Liver (tissue), 8 donors: ENCODE measurements at regions not wholly inside any gene's neighbourhood (a gene's known extent, or its start where the extent isn't known, plus 50 kb on each side); places are given as distances from the start of the nearest gene placed in this dataset.

Experiments
- DNase-seq: peaks from one replicate; pipeline ENCODE4 v3.0.0-alpha.2; 2017; ENCODE audit warnings: low spot score
- H3K27ac ChIP-seq, 2 donors: one replicate each; pipeline ENCODE4 v1.7.0; 2013; ENCODE audit warnings: inconsistent platforms in 2 of 2, low read length in 2 of 2, control low read depth in 1 of 2, low read depth in 1 of 2, mild to moderate bottlenecking in 1 of 2
- H3K27me3 ChIP-seq, 4 donors: one replicate each; pipeline versions ENCODE4 v1.6.1 to v1.7.0; 2013; ENCODE audit warnings: low read length in 3 of 4, inconsistent platforms in 1 of 4, mild to moderate bottlenecking in 1 of 4, moderate library complexity in 1 of 4; ENCODE audit not compliant: control insufficient read depth in 4 of 4, insufficient read depth in 4 of 4
- H3K36me3 ChIP-seq, 4 donors: one replicate each; pipeline versions ENCODE4 v1.6.1 to v1.7.0; 2013; ENCODE audit warnings: low read length in 3 of 4, mild to moderate bottlenecking in 3 of 4, low read depth in 1 of 4, moderate library complexity in 1 of 4; ENCODE audit not compliant: control insufficient read depth in 4 of 4, insufficient read depth in 3 of 4
- H3K4me1 ChIP-seq, 4 donors: one replicate each; pipeline versions ENCODE4 v1.6.1 to v1.7.0; 2013; ENCODE audit warnings: low read length in 3 of 4, mild to moderate bottlenecking in 3 of 4, moderate library complexity in 1 of 4; ENCODE audit not compliant: control insufficient read depth in 4 of 4, insufficient read depth in 4 of 4
- H3K4me3 ChIP-seq, 3 donors: one replicate each; pipeline versions ENCODE4 v1.6.1 to v1.7.0; 2013; ENCODE audit warnings: low read length in 3 of 3, control low read depth in 1 of 3, low read depth in 1 of 3, mild to moderate bottlenecking in 1 of 3
- H3K9ac ChIP-seq, 2 donors: one replicate each; pipeline ENCODE4 v1.7.0; 2013; ENCODE audit warnings: low read length in 2 of 2, mild to moderate bottlenecking in 2 of 2, moderate library complexity in 2 of 2, control low read depth in 1 of 2, low read depth in 1 of 2
- H3K9me3 ChIP-seq, 4 donors: one replicate each; pipeline versions ENCODE4 v1.6.1 to v1.7.0; 2013; ENCODE audit warnings: low read length in 3 of 4; ENCODE audit not compliant: control insufficient read depth in 4 of 4
- EGR1 ChIP-seq, 2 donors: IDR thresholded peaks; 2 replicates each; pipeline ENCODE4 v1.6.1; 2016 to 2018; ENCODE audit warnings: antibody characterized with exemption in 2 of 2, low read depth in 2 of 2
- FOXA1 ChIP-seq: IDR thresholded peaks from 2 replicates; pipeline ENCODE4 v1.6.1; 2016; ENCODE audit warnings: antibody characterized with exemption
- NR2F2 ChIP-seq: IDR thresholded peaks from 2 replicates; pipeline ENCODE4 v1.6.1; 2016; ENCODE audit warnings: antibody characterized with exemption
- RAD21 ChIP-seq, 2 donors: IDR thresholded peaks; 2 replicates each; pipeline ENCODE4 v1.6.1; 2016; ENCODE audit warnings: antibody characterized with exemption in 2 of 2, mild to moderate bottlenecking in 2 of 2
- REST ChIP-seq: IDR thresholded peaks from 2 replicates; pipeline ENCODE4 v1.6.1; 2016; ENCODE audit warnings: antibody characterized with exemption, mild to moderate bottlenecking
- TAF1 ChIP-seq: conservative IDR thresholded peaks from 2 replicates; pipeline ENCODE4 v1.6.1; 2016; ENCODE audit warnings: antibody characterized with exemption, mild to moderate bottlenecking
- ZBTB33 ChIP-seq: IDR thresholded peaks from 2 replicates; pipeline ENCODE4 v1.6.1; 2016; ENCODE audit warnings: antibody characterized with exemption
- WGBS: extraction: QIAGEN DNeasy Blood & Tissue Kit; methylation state at CpG from one replicate; pipeline ENCODE4 v1.1.7; 2013; 5-methylcytosine and 5-hydroxymethylcytosine counted together
- TF ChIP-seq, protein P1 (sequence below): fragments of 150-350 bp; IDR thresholded peaks from 2 replicates; pipeline ENCODE4 v1.5.1; 2017; ENCODE audit warnings: improper control_type of control experiment, low read depth, low read length; ENCODE audit not compliant: missing input control
- TF ChIP-seq, protein P2 (sequence below): IDR thresholded peaks from 2 replicates; pipeline ENCODE4 v1.6.1; 2016; ENCODE audit warnings: antibody characterized with exemption
- donor health status: healthy.
- donor health status: healthy.
- donor health status: healthy.
- donor health status: healthy.
- donor health status: healthy.

- TF ChIP-seq, protein P1, sequence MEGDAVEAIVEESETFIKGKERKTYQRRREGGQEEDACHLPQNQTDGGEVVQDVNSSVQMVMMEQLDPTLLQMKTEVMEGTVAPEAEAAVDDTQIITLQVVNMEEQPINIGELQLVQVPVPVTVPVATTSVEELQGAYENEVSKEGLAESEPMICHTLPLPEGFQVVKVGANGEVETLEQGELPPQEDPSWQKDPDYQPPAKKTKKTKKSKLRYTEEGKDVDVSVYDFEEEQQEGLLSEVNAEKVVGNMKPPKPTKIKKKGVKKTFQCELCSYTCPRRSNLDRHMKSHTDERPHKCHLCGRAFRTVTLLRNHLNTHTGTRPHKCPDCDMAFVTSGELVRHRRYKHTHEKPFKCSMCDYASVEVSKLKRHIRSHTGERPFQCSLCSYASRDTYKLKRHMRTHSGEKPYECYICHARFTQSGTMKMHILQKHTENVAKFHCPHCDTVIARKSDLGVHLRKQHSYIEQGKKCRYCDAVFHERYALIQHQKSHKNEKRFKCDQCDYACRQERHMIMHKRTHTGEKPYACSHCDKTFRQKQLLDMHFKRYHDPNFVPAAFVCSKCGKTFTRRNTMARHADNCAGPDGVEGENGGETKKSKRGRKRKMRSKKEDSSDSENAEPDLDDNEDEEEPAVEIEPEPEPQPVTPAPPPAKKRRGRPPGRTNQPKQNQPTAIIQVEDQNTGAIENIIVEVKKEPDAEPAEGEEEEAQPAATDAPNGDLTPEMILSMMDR, result no peak
- TF ChIP-seq, protein P2, sequence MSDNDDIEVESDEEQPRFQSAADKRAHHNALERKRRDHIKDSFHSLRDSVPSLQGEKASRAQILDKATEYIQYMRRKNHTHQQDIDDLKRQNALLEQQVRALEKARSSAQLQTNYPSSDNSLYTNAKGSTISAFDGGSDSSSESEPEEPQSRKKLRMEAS, result no peak
Measured at GRCh38 chr10:58023341-58024073, 244.2 kb downstream of the IPMK start (continued).

- no peak overlapping the region for H3K27ac ChIP-seq
- TF ChIP-seq RAD21 (IDR thresholded peaks at IDR 0.05) (no peak), ZBTB33 (no peak), TAF1 (no peak), FOXA1 (no peak), REST (no peak), NR2F2 (no peak), EGR1 (IDR thresholded peaks at IDR 0.05; ENCODE audit: low read depth in 2 of 2) (no peak)
- TF ChIP-seq, protein P1, result no peak
- no peaks in the 10 kb centered on the region for H3K36me3 ChIP-seq
- no peak overlapping the region for H3K9ac ChIP-seq
- H3K9me3 ChIP-seq, result peaks cover 0 to 1% (median 0%) of the 10 kb centered on the region in 4 donors
- H3K4me3 ChIP-seq, result no peak overlapping the region
- 78% methylated on average over 3 of the region's 3 CpGs for WGBS
- no peaks in the 10 kb centered on the region for H3K4me1 ChIP-seq
- no peaks in the 10 kb centered on the region for H3K27me3 ChIP-seq
- DNase-seq, result no peak
Measured at GRCh38 chr10:58019863-58020537, 247.7 kb downstream of the IPMK start.
